GM21381 (cell line): ENCODE measurements at regions not wholly inside any gene's neighbourhood (a gene's known extent, or its start where the extent isn't known, plus 50 kb on each side); places are given as distances from the start of the nearest gene placed in this dataset.

Experiments
- ATAC-seq: cut with Tn5 transposase; IDR thresholded peaks from one replicate; pipeline ENCODE4 v1.9.1; 2021; ENCODE audit warnings: mild to moderate bottlenecking, moderate library complexity; ENCODE audit not compliant: unreplicated experiment

- ATAC-seq, result peak; percentile 68
Observed at GRCh38 chr13:104773775-104774174, 1707.6 kb upstream of the SLC10A2 start.

- no peak for ATAC-seq
Observed at GRCh38 chr13:104769545-104769944, 1703.3 kb upstream of the SLC10A2 start.

DNA sequence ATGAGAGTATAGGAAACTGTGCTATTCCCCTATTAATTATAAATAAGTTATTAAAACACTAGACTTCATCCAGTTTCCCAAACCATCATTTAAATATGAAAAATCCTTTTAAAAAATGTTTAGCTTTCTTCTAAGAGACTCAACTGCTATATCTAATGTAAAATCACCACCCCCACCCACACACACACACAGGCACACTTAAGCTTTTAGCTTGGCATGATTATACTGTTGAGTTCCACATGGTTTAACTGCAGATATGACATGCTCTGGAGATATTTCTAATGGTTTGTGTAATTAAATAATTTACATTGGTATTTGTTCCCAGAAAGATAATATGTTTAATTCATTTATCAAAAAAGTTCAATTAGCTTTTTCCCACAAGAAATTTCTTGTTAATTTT, 1700.1 kb upstream of the SLC10A2 start:
- ATAC-seq, result no peak

- ATAC-seq, result no peak
Observed at GRCh38 chr13:104764600-104764999, 1698.4 kb upstream of the SLC10A2 start.

DNA sequence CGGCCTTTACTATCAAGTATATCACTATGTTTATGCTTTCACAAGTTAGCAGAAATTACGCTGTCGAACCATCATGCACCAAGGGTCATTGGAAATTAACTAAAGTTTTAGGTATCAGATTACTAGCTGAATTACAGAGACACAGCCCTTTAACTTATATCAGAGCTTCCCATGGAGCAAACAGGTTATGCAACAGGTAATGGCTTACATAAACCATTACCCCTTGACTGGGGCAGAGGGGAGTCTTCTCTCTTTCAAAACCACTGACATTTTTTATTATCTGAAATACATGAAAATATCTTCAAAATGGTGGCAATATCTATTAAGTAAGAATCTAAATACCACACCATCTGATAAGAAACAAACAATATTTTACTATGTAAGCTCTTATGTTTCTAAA, 1692.9 kb upstream of the SLC10A2 start:
- no peak for ATAC-seq

- ATAC-seq, result no peak
Observed at GRCh38 chr13:104757712-104758111, 1691.5 kb upstream of the SLC10A2 start.

- ATAC-seq, result no peak
Observed at GRCh38 chr13:104750377-104750776, 1684.2 kb upstream of the SLC10A2 start.

- no peak for ATAC-seq
Observed at GRCh38 chr13:104740641-104741222, 1674.5 kb upstream of the SLC10A2 start.

GRCh38 chr13:104737713-104738112, 1671.5 kb upstream of the SLC10A2 start:
- ATAC-seq, result no peak

- no peak for ATAC-seq
Observed at GRCh38 chr13:104733427-104733826, 1667.2 kb upstream of the SLC10A2 start.

GRCh38 chr13:104715111-104715510, 1648.9 kb upstream of the SLC10A2 start:
- no peak for ATAC-seq

- no peak for ATAC-seq
Observed at GRCh38 chr13:104705031-104705750, 1639.0 kb upstream of the SLC10A2 start.

DNA sequence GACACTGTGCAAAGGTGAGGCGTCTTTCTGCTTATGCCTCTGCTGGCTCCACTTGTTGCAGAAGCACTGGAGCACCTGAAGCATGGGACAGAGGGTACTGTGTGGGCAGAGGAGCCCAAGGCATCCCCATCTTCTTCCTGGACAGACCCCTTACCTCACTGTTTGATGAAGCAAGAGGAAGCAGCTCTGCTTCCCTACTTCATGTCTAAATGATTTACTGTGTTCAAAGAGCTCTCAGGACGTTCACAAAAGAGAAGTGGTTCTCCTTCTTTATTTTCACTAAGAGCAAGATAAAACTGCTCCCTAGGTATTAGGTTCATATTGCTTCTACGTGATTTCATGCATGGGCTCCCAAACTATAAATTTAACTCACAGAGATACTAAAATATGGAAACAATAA, 1635.4 kb upstream of the SLC10A2 start:
- no peak for ATAC-seq

- ATAC-seq, result no peak
Observed at GRCh38 chr13:104694397-104694796, 1628.2 kb upstream of the SLC10A2 start.

GRCh38 chr13:104693126-104693525, 1626.9 kb upstream of the SLC10A2 start:
- no peak for ATAC-seq

DNA sequence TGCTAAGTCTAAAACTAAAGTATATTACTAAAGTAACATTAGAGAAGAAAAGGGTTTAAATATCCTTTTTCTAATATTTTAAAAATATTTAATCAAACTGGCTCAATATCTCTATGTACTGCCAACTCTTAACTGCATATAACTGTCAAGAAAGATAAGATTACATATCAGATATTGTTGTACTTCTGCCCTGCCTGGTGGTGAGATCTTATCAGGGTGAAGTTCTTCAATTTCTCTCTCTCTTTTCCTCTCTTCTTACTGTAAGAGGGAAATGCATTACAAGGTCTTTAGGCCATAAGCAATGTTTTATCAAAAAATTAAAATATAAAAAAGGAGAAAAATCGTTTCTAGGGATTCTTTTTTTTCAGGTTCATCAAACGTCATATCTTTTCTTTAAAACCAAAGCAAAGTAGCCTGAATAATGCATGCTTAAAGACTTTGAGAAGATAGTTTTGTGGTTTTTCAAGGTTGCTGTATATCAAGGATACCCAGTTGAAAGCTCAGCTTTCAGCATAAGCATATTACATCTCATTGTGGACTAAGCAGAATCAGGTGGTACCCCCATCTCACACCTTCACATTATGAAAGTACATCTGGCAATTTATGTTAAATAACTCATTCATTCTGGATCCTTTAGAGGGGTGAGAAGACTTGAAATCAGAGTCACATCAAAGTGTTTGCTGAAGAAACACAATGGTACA, 1625.7 kb upstream of the SLC10A2 start:
- ATAC-seq, result no peak

GRCh38 chr13:104686484-104686883, 1620.3 kb upstream of the SLC10A2 start:
- no peak for ATAC-seq

GRCh38 chr13:104683789-104684188, 1617.6 kb upstream of the SLC10A2 start:
- no peak for ATAC-seq

- no peak for ATAC-seq
Observed at GRCh38 chr13:104678161-104678560, 1611.9 kb upstream of the SLC10A2 start.

DNA sequence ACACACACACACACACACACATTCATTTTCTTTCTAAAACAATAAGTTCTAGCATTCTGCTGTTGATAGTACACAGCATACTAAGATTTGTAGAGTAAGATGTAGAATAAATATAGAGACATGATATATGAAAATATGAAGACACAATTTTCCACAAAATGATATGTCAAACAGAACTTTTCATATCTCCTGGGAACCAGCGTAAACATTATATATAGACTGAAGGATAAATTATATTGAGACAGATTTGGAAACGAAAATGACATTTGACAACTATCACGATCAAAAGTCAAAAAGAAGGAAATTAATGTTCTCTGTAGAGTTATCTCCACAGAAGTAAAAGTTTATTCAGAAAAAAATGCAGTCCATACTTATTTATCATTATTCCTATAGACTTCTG, 1605.7 kb upstream of the SLC10A2 start:
- no peak for ATAC-seq

GRCh38 chr13:104657196-104657595, 1591.0 kb upstream of the SLC10A2 start:
- ATAC-seq, result no peak

- no peak for ATAC-seq
Observed at GRCh38 chr13:104650431-104650830, 1584.2 kb upstream of the SLC10A2 start.
